ENCODE measurements at regions not wholly inside any gene's neighbourhood (a gene's known extent, or its start where the extent isn't known, plus 50 kb on each side); places are given as distances from the start of the nearest gene placed in this dataset.

DNA sequence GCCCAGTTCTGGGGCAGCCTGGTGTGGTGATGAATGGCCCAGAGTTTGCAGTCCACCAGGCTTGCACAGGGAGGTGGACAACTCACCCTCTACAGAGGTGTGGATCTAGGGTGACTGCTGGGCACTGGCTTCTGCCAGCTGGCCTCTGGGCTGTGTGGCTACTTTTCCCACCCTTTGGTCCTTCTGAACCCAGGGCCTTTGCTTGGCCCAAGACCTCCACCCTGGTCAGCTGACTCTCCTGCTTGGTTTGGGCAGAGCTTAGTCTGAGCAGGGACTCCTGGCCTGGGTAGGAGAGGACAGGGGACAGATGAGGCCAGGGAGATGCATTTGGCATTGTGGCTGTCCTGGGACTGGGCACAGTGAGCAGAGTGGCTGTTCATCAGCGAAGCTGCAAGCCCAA is 83.0 kb upstream of the SHANK2 start:
- ATAC-seq (replicated peaks) (no peak), DNase-seq (no peak)
- no peaks in the 10 kb centered on the region for H3K9me3 Mint-ChIP-seq
- peaks cover 20 to 37% of the 10 kb centered on the region in 2 donors for H3K27me3 Mint-ChIP-seq
- H3K4me3 Mint-ChIP-seq: no peak overlapping the region
- no peak overlapping the region for H3K27ac Mint-ChIP-seq
- no peaks in the 10 kb centered on the region for H3K4me1 Mint-ChIP-seq (ENCODE audit: low read depth in 2 of 2)
- H3K36me3 Mint-ChIP-seq (ENCODE audit: insufficient read depth): no peaks in the 10 kb centered on the region

DNA sequence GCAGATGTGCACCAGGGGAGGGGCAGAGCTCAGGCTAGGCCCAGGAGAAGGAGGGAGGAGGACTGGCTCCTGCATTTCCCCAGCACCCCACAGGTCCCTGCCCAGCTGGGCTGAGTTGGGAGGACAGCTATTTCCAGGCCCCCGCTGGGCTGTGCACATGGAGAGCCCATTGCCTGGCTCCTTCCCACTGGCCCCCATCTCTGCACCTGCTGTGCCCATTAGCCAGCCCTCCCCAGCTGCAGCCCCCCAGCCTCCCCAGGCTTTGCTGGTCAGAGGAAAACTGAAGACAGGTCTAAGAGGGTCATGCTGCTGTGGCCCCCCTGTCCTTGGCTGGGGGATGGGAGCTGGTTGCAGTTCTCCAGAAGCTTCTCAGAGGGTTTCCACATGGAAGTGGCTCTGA is 81.8 kb upstream of the SHANK2 start:
- DNase-seq (no peak), ATAC-seq (replicated peaks) (no peak)
- peaks cover 8 to 36% of the 10 kb centered on the region in 2 donors for H3K27me3 Mint-ChIP-seq
- no peaks in the 10 kb centered on the region for H3K4me1 Mint-ChIP-seq (ENCODE audit: low read depth in 2 of 2)
- H3K27ac Mint-ChIP-seq: no peak overlapping the region
- H3K36me3 Mint-ChIP-seq (ENCODE audit: insufficient read depth): no peaks in the 10 kb centered on the region
- no peaks in the 10 kb centered on the region for H3K9me3 Mint-ChIP-seq
- no peak overlapping the region for H3K4me3 Mint-ChIP-seq

DNA sequence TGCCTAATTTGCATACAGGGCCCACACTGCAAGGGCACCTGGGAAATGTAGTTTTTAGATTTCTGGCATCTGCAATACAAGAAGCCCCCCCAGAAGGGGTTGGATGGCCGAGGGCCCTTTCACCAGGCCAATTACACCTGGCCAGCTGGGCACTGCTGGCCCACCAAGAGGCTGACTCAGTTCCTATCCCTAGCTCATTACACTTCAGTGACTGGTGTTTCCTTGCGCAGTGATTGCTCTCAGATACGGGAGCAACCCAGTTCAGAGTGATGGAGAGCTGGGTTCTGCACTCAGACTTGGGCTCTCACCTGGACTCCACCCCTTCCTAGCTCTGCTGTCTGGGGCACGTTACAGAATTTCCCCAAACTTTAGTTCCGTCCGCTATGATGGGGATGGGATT is 81.1 kb upstream of the SHANK2 start:
- no peaks in the 10 kb centered on the region for H3K4me1 Mint-ChIP-seq (ENCODE audit: low read depth in 2 of 2)
- no peaks in the 10 kb centered on the region for H3K9me3 Mint-ChIP-seq
- ATAC-seq (replicated peaks) (no peak), DNase-seq (no peak)
- H3K4me3 Mint-ChIP-seq: no peak overlapping the region
- peaks cover 6 to 38% of the 10 kb centered on the region in 2 donors for H3K27me3 Mint-ChIP-seq
- H3K27ac Mint-ChIP-seq: no peak overlapping the region
- no peaks in the 10 kb centered on the region for H3K36me3 Mint-ChIP-seq (ENCODE audit: insufficient read depth)

DNA sequence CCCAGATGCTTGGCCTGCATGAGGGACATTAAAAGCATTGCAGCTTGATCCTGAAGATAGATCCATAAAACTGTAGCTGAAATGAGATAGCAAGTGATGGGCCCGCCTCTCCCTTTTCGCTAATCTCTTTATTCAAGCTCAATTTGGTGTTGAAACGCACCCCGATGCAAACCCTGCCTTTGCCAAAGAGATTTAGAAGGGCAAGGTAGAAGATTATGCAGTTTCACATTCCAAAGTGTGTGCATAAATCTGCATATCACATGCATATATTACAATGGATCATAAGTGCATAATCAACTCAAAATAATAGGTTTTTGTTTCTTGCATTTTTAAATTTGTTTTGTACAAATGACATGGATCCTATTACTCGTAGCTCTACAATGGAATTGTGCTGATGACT is 80.1 kb upstream of the SHANK2 start:
- Mint-ChIP-seq H3K9me3 (no peaks in the 10 kb centered on the region), H3K4me3 (no peak overlapping the region), H3K4me1 (ENCODE audit: low read depth in 2 of 2) (no peaks in the 10 kb centered on the region), H3K27me3 (peaks cover 6 to 42% of the 10 kb centered on the region in 2 donors), H3K27ac (no peak overlapping the region), H3K36me3 (ENCODE audit: insufficient read depth) (no peaks in the 10 kb centered on the region)
- DNase-seq (no peak), ATAC-seq (replicated peaks) (no peak)

DNA sequence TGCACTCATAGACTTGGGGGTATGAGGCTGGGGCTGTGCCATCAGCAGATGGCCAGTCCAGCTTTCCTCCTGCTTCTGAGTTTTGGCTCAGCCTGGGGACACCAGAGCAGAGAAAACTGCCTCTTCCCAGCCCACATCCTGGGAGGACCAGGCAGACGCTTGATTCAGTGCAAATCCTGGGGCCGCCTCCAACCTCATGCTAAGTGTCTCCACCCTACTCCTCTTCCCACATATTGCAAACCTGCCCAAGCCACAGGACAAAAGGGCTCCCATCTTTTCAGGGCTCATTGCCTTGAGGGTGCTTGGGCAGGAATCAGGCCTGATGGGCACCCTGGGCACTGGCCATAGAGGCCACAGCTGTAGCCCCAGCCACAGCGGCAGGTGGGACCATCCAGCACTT is 79.7 kb upstream of the SHANK2 start:
- Mint-ChIP-seq H3K36me3 (ENCODE audit: insufficient read depth) (no peaks in the 10 kb centered on the region), H3K4me3 (no peak overlapping the region), H3K27me3 (peaks cover 6 to 42% of the 10 kb centered on the region in 2 donors), H3K4me1 (ENCODE audit: low read depth in 2 of 2) (no peaks in the 10 kb centered on the region), H3K9me3 (no peaks in the 10 kb centered on the region), H3K27ac (no peak overlapping the region)
- ATAC-seq (replicated peaks) (no peak), DNase-seq (no peak)

DNA sequence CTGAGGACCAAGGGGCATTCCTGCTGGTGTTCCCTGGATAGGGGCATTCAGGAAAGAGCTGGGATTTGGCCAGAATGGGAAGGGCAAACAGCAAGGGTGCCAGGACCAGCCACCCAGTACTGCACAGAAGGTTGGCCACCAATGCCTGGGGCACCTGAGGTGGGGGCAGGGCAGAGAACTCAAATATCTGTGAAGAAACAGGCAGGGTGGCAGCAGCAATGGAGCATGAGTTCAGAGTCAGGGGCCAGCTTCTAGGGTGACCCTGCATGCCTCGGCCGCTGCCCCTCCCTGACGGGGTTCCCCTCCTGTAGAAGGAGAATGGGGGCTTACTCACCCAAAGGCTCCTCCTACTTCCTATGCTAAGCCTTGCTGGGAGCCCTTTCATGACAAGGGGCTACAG is 79.3 kb upstream of the SHANK2 start:
- ATAC-seq (replicated peaks) (no peak), DNase-seq (no peak)
- Mint-ChIP-seq H3K4me1 (ENCODE audit: low read depth in 2 of 2) (no peaks in the 10 kb centered on the region), H3K4me3 (no peak overlapping the region), H3K36me3 (ENCODE audit: insufficient read depth) (no peaks in the 10 kb centered on the region), H3K27me3 (peaks cover 6 to 42% of the 10 kb centered on the region in 2 donors), H3K9me3 (no peaks in the 10 kb centered on the region), H3K27ac (no peak overlapping the region)

DNA sequence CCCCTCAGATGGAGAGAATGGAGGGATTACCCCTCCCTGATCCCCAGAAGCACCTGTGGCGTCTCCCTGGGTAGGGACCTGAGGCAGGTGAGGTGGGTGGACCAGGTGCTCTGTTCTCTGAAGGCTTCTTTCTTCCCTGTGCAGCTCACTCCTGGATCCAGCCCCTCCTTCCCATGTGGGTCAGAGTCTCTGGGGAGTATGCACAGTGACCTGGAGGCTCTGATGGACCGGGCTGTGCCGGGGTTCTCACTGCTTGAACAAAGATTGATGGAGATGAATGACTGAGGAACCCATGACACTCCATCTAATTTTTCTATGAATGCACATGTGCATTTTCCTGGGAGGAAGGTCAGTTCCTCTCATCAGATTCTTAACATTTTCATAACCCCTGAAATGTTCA is 78.6 kb upstream of the SHANK2 start:
- Mint-ChIP-seq H3K36me3 (ENCODE audit: insufficient read depth) (no peaks in the 10 kb centered on the region), H3K4me1 (ENCODE audit: low read depth in 2 of 2) (no peaks in the 10 kb centered on the region), H3K27me3 (peaks cover 6 to 42% of the 10 kb centered on the region in 2 donors), H3K27ac (no peak overlapping the region), H3K9me3 (no peaks in the 10 kb centered on the region), H3K4me3 (no peak overlapping the region)
- DNase-seq (no peak), ATAC-seq (replicated peaks) (no peak)

DNA sequence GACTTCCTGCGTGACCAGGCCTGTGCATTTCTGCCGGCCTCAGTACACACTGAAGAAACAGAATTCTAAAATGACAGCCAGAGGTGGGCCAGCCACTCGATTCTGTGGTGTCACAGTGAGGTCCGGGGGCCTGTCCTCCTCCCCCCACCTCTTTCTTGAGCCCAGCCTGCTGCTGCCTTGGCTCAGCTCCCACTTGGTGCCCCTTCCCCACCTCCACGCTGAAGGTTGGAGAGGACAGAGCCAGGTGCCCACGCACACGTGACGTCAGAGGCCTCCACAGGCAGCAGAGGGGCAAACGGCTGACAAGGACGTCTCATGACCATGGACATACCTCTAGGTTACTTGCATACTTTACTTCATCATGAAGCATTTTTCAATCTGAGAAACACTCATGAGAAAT is 78.0 kb upstream of the SHANK2 start:
- H3K27ac Mint-ChIP-seq: no peak overlapping the region
- no peaks in the 10 kb centered on the region for H3K36me3 Mint-ChIP-seq (ENCODE audit: insufficient read depth)
- DNase-seq (no peak), ATAC-seq (replicated peaks) (no peak)
- H3K4me3 Mint-ChIP-seq: no peak overlapping the region
- H3K9me3 Mint-ChIP-seq: no peaks in the 10 kb centered on the region
- H3K27me3 Mint-ChIP-seq: peaks cover 8 to 49% of the 10 kb centered on the region in 2 donors
- no peaks in the 10 kb centered on the region for H3K4me1 Mint-ChIP-seq (ENCODE audit: low read depth in 2 of 2)

DNA sequence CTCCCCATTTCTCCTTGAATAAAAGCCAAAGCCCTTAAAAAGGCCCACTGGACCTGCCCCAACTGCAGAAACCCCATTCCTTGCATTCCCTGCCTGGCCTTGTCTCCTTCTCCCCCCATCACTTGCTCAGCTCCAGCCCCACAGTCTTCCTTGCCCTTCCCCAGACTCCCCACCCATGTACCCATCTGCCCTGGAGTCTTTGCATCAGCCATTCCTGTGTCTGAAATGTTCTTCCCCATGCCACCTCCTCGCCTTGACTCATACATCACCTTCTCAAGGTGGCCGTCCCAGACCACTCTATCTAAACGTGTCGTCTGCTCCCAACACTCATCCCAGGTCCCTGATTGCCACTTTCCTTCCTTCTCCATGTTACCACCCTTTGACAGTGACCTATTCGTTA is 77.4 kb upstream of the SHANK2 start:
- DNase-seq: no peak
- Mint-ChIP-seq H3K9me3 (no peaks in the 10 kb centered on the region), H3K4me3 (no peak overlapping the region), H3K27me3 (peaks cover 14 to 50% of the 10 kb centered on the region in 2 donors), H3K36me3 (ENCODE audit: insufficient read depth) (no peaks in the 10 kb centered on the region), H3K4me1 (ENCODE audit: low read depth in 2 of 2) (no peaks in the 10 kb centered on the region), H3K27ac (no peak overlapping the region)
- ATAC-seq (replicated peaks): no peak

DNA sequence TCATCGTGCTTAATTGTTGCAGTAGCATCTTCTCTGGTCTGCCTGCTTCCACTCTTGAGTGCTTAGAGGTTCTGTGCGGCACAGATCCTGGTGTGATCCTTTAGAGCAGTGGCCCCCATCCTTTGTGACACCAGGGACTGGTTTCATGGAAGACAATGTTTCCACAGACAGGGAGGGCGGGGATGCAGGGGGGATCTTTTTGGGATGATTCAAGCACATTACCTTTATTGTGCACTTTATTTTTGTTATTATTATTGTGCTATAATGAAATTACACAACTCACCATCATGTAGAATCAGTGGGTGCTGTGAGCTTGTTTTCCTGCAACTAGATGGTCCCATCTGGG is 76.8 kb upstream of the SHANK2 start:
- Mint-ChIP-seq H3K9me3 (no peaks in the 10 kb centered on the region), H3K27me3 (peaks cover 20 to 50% of the 10 kb centered on the region in 2 donors), H3K27ac (no peak overlapping the region), H3K4me1 (ENCODE audit: low read depth in 2 of 2) (no peaks in the 10 kb centered on the region), H3K36me3 (ENCODE audit: insufficient read depth) (no peaks in the 10 kb centered on the region), H3K4me3 (no peak overlapping the region)
- ATAC-seq (replicated peaks) (no peak), DNase-seq (no peak)

DNA sequence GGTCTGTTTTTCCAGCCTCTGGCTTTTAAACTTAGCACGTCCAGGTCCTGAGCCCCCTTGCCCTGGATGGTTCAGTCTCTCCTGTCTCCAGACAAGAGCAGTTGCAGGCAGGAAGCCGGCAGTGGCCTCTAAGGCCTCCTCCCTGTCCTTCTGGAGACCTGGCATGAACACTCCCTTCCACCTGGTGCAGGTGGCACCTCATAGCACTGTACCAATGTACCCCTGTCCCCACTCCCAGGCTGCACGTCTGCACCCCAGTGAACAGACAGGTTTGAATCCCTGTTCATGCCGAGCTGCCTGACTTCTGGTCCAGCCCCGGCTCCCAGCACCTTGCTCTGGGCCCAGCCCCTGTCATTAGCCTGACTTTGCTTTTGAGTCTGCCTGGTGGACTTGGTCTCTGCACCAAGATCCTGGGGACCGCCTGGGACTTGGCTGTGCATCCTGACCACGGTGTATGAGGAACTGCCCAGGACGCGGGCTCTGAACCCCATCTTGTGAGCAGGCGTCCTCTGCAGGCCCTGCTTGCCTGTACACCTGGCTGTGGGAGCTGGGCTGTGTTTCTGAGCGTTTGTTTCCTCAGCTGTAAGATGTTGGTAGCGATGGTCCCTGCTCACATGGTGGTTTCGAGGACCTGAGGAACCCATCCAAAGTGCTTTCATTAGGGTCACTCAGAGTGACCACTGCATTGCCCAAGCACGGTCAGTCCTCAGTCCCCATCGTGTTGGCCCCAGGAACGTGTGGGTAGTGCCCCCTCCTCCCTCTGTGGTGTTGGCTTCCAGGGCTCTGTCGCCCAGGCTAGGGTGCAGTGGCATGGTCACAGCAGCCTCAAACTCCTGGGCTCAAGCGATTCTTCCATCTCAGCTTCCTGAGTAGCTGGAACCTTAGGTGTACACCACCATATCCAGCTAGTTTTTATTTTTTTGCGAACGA is 75.0 kb upstream of the SHANK2 start:
- no peaks in the 10 kb centered on the region for H3K36me3 Mint-ChIP-seq (ENCODE audit: insufficient read depth)
- ATAC-seq (replicated peaks) (no peak), DNase-seq (no peak)
- no peaks in the 10 kb centered on the region for H3K9me3 Mint-ChIP-seq
- H3K4me1 Mint-ChIP-seq (ENCODE audit: low read depth in 2 of 2): no peaks in the 10 kb centered on the region
- peaks cover 32 to 68% of the 10 kb centered on the region in 2 donors for H3K27me3 Mint-ChIP-seq
- no peak overlapping the region for H3K4me3 Mint-ChIP-seq
- no peak overlapping the region for H3K27ac Mint-ChIP-seq

DNA sequence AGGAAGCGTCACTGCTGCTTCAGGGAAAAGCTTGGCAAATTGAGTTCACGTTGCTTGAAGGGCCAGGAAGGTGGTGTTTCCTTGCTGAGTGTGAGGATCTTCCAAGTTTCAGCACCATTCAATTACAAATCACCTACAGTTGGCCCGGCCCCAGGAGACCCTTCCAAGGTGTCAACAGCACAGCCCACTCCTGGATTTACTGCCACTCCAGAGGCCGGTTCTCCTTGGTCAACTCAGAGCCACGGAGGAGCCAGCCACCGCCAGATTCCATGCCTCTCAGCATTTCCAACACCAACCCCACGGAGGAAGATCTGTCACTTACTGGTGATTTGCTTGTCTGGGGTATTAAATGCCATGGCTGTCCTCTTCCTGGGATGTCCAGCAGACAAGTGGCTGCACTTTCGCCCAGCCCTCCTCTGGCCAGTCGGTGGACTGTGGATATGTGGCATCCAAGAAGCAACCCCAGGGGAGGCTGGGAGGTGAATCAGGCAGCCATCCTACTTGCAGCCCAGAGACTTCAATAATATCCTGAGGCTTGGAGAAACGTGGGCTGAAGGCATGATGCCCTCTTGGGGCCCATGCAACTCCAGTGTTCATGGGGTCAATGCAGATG is 74.1 kb upstream of the SHANK2 start:
- Mint-ChIP-seq H3K9me3 (no peaks in the 10 kb centered on the region), H3K36me3 (ENCODE audit: insufficient read depth) (no peaks in the 10 kb centered on the region), H3K27me3 (peaks cover 33 to 70% of the 10 kb centered on the region in 2 donors), H3K4me1 (ENCODE audit: low read depth in 2 of 2) (no peaks in the 10 kb centered on the region), H3K27ac (no peak overlapping the region), H3K4me3 (no peak overlapping the region)
- no peak for DNase-seq
- ATAC-seq (replicated peaks): no peak

DNA sequence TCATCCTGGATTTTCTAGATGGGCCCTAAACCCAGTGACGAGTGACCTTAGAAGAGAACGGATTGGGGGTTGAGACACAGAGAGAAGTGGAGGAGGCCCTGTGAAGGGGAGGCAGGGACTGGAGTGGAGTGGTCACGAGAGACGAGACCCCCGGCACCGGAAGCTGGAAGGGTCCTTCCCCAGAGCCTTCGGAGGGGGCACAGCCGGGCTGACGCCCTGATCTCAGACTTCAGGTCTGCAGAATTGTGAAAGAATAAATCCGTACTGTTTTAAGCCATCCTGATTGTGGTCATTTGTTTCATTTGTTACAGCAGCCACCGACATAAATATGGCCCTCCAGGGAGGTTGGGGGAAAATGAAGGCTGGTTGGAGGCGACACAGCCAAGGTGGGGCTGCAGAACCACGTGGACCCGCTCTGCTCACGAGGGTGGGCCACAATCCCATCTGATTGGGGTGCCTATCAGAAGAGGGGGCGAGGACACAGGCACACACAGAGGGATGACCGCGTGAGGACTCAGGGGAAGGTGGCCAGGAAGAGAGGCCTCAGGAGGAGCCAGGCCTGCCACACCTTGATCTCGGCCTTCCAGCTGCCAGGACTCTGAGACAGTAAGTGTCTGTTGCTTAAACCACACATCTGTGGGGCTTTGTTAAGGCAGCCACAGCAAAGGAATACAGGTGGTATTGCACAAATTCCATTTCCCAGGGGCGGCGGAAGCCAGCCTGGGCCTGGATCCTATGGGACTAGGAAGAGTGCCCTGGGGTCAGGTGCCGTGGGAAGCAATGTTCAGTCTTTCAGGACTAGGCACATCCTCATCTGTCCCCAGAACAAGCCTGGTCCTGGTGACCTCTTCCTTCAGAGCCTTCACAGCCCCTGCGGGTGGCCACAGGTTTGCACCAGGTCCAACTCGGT is 73.3 kb upstream of the SHANK2 start:
- ATAC-seq (replicated peaks): no peak
- no peaks in the 10 kb centered on the region for H3K9me3 Mint-ChIP-seq
- no peak for DNase-seq
- no peaks in the 10 kb centered on the region for H3K4me1 Mint-ChIP-seq (ENCODE audit: low read depth in 2 of 2)
- no peak overlapping the region for H3K4me3 Mint-ChIP-seq
- no peak overlapping the region for H3K27ac Mint-ChIP-seq
- H3K27me3 Mint-ChIP-seq: peaks cover 36 to 72% of the 10 kb centered on the region in 2 donors
- H3K36me3 Mint-ChIP-seq (ENCODE audit: insufficient read depth): no peaks in the 10 kb centered on the region

Measured in effector memory CD8-positive, alpha-beta T cell (primary cell).